Nephron progenitor cell (in vitro differentiated cells): ENCODE measurements at regions not wholly inside any gene's neighbourhood (a gene's known extent, or its start where the extent isn't known, plus 50 kb on each side); places are given as distances from the start of the nearest gene placed in this dataset.

ENCODE experiments used
- DNase-seq: peaks from one replicate; pipeline ENCODE4 v3.0.0; 2021
- H3K27ac Mint-ChIP-seq: 2 replicates; pipeline ENCODE4 v1.8.0; 2021; ENCODE audit warnings: mild to moderate bottlenecking, moderate library complexity, mixed read lengths
- H3K27me3 Mint-ChIP-seq: 2 replicates; pipeline ENCODE4 v1.8.0; 2021; ENCODE audit warnings: mild to moderate bottlenecking, low read depth, mixed read lengths; ENCODE audit not compliant: poor library complexity
- H3K36me3 Mint-ChIP-seq: 2 replicates; pipeline ENCODE4 v1.8.0; 2021; ENCODE audit warnings: low read depth, mixed read lengths
- H3K4me1 Mint-ChIP-seq: 2 replicates; pipeline ENCODE4 v1.8.0; 2021; ENCODE audit warnings: mixed read lengths
- H3K4me3 Mint-ChIP-seq: 2 replicates; pipeline ENCODE4 v1.8.0; 2021; ENCODE audit warnings: mild to moderate bottlenecking, moderate library complexity, mixed read lengths
- H3K9me3 Mint-ChIP-seq: 2 replicates; pipeline ENCODE4 v1.8.0; 2021; ENCODE audit warnings: mild to moderate bottlenecking, moderate library complexity, mixed read lengths
- TF ChIP-seq, protein P1 (sequence below): fragments of 200-600 bp; sonication (generic); IDR thresholded peaks from 2 replicates; pipeline ENCODE4 v1.5.0; 2021; ENCODE audit warnings: antibody characterized with exemption

DNA sequence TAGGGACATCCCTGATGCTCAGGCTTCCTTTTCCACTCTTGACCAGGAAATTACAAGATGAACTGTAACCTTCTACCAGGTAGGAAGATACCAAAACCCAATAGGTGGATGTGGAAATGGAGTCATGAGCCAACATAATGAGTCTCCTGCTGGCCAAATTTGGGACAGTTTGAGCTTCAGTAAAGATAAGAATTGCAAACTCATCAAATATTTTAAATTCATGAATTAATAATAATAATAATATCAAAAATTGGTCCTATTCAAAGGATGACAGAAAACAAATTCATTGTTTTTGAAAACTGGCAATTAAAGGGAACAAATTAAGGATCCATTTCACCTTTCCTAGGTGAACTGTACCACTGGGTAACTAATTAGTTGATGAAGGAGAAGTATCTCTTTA is 309.7 kb downstream of the NEK10 start:
- TF ChIP-seq, protein P1, sequence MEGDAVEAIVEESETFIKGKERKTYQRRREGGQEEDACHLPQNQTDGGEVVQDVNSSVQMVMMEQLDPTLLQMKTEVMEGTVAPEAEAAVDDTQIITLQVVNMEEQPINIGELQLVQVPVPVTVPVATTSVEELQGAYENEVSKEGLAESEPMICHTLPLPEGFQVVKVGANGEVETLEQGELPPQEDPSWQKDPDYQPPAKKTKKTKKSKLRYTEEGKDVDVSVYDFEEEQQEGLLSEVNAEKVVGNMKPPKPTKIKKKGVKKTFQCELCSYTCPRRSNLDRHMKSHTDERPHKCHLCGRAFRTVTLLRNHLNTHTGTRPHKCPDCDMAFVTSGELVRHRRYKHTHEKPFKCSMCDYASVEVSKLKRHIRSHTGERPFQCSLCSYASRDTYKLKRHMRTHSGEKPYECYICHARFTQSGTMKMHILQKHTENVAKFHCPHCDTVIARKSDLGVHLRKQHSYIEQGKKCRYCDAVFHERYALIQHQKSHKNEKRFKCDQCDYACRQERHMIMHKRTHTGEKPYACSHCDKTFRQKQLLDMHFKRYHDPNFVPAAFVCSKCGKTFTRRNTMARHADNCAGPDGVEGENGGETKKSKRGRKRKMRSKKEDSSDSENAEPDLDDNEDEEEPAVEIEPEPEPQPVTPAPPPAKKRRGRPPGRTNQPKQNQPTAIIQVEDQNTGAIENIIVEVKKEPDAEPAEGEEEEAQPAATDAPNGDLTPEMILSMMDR, result no peak
- H3K27me3 Mint-ChIP-seq, result no peaks in the 10 kb centered on the region
- no peaks in the 10 kb centered on the region for H3K4me1 Mint-ChIP-seq
- H3K36me3 Mint-ChIP-seq, result no peaks in the 10 kb centered on the region
- no peak for DNase-seq
- H3K4me3 Mint-ChIP-seq, result no peak overlapping the region
- H3K9me3 Mint-ChIP-seq, result peaks cover 29% of the 10 kb centered on the region
- H3K27ac Mint-ChIP-seq, result no peak overlapping the region
